ENCODE measurements at regions not wholly inside any gene's neighbourhood (a gene's known extent, or its start where the extent isn't known, plus 50 kb on each side); places are given as distances from the start of the nearest gene placed in this dataset.

GRCh38 chr2:195592105-195592504 lies 64.9 kb upstream of the SLC39A10 start:
- TF ChIP-seq CTCF (IDR thresholded peaks at IDR 0.05 in 2 of 3, conservative IDR thresholded peaks at IDR 0.05 in 1 of 3; ENCODE audit: control insufficient read depth in 2 of 3, extremely low read depth in 1 of 3, insufficient read depth in 1 of 3, low read depth in 3 of 3, low read length in 3 of 3) (no peak), POLR2A (IDR thresholded peaks at IDR 0.05; ENCODE audit: low read depth, low read length) (no peak), CBFB (IDR thresholded peaks at IDR 0.05; ENCODE audit: low read depth) (no peak), BMI1 (IDR thresholded peaks at IDR 0.05; ENCODE audit: borderline replicate concordance) (no peak), POLR2AphosphoS2 (IDR thresholded peaks at IDR 0.05; ENCODE audit: low read depth, low read length) (no peak), ATF2 (IDR thresholded peaks at IDR 0.05; ENCODE audit: low read length) (no peak), POLR2AphosphoS5 (IDR thresholded peaks at IDR 0.05; ENCODE audit: low read length) (no peak), TCF12 (IDR thresholded peaks at IDR 0.05; ENCODE audit: low read depth, low read length) (no peak), GATAD2B (conservative IDR thresholded peaks at IDR 0.05; ENCODE audit: low read depth) (no peak)

All from GM12878 (cell line).